WTC11 (cell line): ENCODE measurements at regions not wholly inside any gene's neighbourhood (a gene's known extent, or its start where the extent isn't known, plus 50 kb on each side); places are given as distances from the start of the nearest gene placed in this dataset.
A peak's percentile ranks its signal among the peaks of the same experiment; 100 is the strongest.

Experiments
- ATAC-seq: fragments of 200-7000 bp; cut with Tn5 transposase; 2 replicates; pipeline ENCODE4 v1.10.0; 2021; ENCODE audit warnings: mild to moderate bottlenecking, moderate library complexity
- CTCF ChIA-PET: fragments of 300-600 bp; sonication (Branson Sonifier 250); formaldehyde crosslinking; loops from one replicate; lab custom pipeline; 2021; ENCODE audit warnings: antibody characterized with exemption; lab: Charles Lee
- POLR2A ChIA-PET: fragments of 350-600 bp; sonication (Branson Sonifier 250); formaldehyde crosslinking; loops from one replicate; lab custom pipeline; 2021; ENCODE audit warnings: antibody characterized with exemption; lab: Charles Lee
- DNase-seq: peaks from one replicate; pipeline ENCODE4 v3.0.0; 2021; ENCODE audit warnings: low spot score
- H3K27ac Mint-ChIP-seq: 2 replicates; pipeline ENCODE4 v1.8.0; 2021; ENCODE audit warnings: mixed read lengths
- H3K27me3 Mint-ChIP-seq: 2 replicates; pipeline ENCODE4 v1.8.0; 2021; ENCODE audit warnings: low read depth, mild to moderate bottlenecking, moderate library complexity, mixed read lengths
- H3K36me3 Mint-ChIP-seq: 2 replicates; pipeline ENCODE4 v1.8.0; 2021; ENCODE audit warnings: mixed read lengths
- H3K4me1 Mint-ChIP-seq: 2 replicates; pipeline ENCODE4 v1.8.0; 2022; ENCODE audit warnings: mixed read lengths
- H3K4me3 Mint-ChIP-seq: 2 replicates; pipeline ENCODE4 v1.8.0; 2021; ENCODE audit warnings: mild to moderate bottlenecking, moderate library complexity, mixed read lengths
- H3K9me3 Mint-ChIP-seq: 2 replicates; pipeline ENCODE4 v1.8.0; 2021; ENCODE audit warnings: mixed read lengths
- ATF1 ChIP-seq: sonication (generic); formaldehyde crosslinking; IDR thresholded peaks from 2 replicates; pipeline ENCODE4 v1.8.1; 2023; ENCODE audit warnings: mild to moderate bottlenecking, moderate library complexity, missing genetic modification reagents
- CBFB ChIP-seq: sonication (generic); formaldehyde crosslinking; IDR thresholded peaks from 2 replicates; pipeline ENCODE4 v1.8.1; 2022; ENCODE audit warnings: mild to moderate bottlenecking, low read depth, missing genetic modification reagents
- E2F1 ChIP-seq: sonication (generic); formaldehyde crosslinking; IDR thresholded peaks from 2 replicates; pipeline ENCODE4 v1.8.0; 2022; ENCODE audit warnings: mild to moderate bottlenecking, missing genetic modification reagents
- ELF4 ChIP-seq: sonication (generic); formaldehyde crosslinking; IDR thresholded peaks from 2 replicates; pipeline ENCODE4 v1.8.1; 2022; ENCODE audit warnings: low read depth, mild to moderate bottlenecking, moderate library complexity, missing genetic modification reagents
- FOXJ3 ChIP-seq: sonication (generic); formaldehyde crosslinking; IDR thresholded peaks from 2 replicates; pipeline ENCODE4 v1.9.0; 2021; ENCODE audit warnings: missing genetic modification reagents, mild to moderate bottlenecking, borderline replicate concordance
- GABPB1 ChIP-seq: sonication (generic); formaldehyde crosslinking; IDR thresholded peaks from 2 replicates; pipeline ENCODE4 v1.8.1; 2023; ENCODE audit warnings: mild to moderate bottlenecking, missing genetic modification reagents
- GRHL2 ChIP-seq: fragments of 250-450 bp; sonication (Bioruptor Pico); IDR thresholded peaks from 2 replicates; pipeline ENCODE4 v1.8.0; 2022; ENCODE audit warnings: mild to moderate bottlenecking, moderate library complexity; ENCODE audit not compliant: insufficient replicate concordance, severe bottlenecking
- GTF2I ChIP-seq: fragments of 250-450 bp; sonication (Bioruptor Pico); conservative IDR thresholded peaks from 2 replicates; pipeline ENCODE4 v1.4.0; 2021; ENCODE audit warnings: mild to moderate bottlenecking
- KAT7 ChIP-seq: sonication (generic); formaldehyde crosslinking; IDR thresholded peaks from 2 replicates; pipeline ENCODE4 v1.8.1; 2023; ENCODE audit warnings: missing genetic modification reagents, mild to moderate bottlenecking, borderline replicate concordance
- NFATC4 ChIP-seq: fragments of 250-450 bp; sonication (Bioruptor Pico); IDR thresholded peaks from 2 replicates; pipeline ENCODE4 v1.9.0; 2021; ENCODE audit warnings: mild to moderate bottlenecking
- OVOL2 ChIP-seq: fragments of 250-450 bp; sonication (Bioruptor Pico); IDR thresholded peaks from 2 replicates; pipeline ENCODE4 v1.9.0; 2021; ENCODE audit warnings: mild to moderate bottlenecking, borderline replicate concordance
- RORB ChIP-seq: fragments of 250-450 bp; sonication (Bioruptor Pico); IDR thresholded peaks from 2 replicates; pipeline ENCODE4 v1.9.0; 2021; ENCODE audit warnings: mild to moderate bottlenecking
- TEAD4 ChIP-seq: sonication (generic); formaldehyde crosslinking; IDR thresholded peaks from 2 replicates; pipeline ENCODE4 v1.8.0; 2022; ENCODE audit warnings: mild to moderate bottlenecking, missing genetic modification reagents
- ZNF138 ChIP-seq: sonication (generic); formaldehyde crosslinking; conservative IDR thresholded peaks from 2 replicates; pipeline ENCODE4 v1.8.1; 2022; ENCODE audit warnings: mild to moderate bottlenecking, moderate library complexity, missing genetic modification reagents
- ZNF532 ChIP-seq: fragments of 250-450 bp; sonication (Bioruptor Pico); IDR thresholded peaks from 2 replicates; pipeline ENCODE4 v1.9.0; 2021; ENCODE audit warnings: mild to moderate bottlenecking, borderline replicate concordance
- TF ChIP-seq, protein P1 (sequence below): sonication (generic); formaldehyde crosslinking; IDR thresholded peaks from 2 replicates; pipeline ENCODE4 v1.8.1; 2022; ENCODE audit warnings: mild to moderate bottlenecking, missing genetic modification reagents, moderate library complexity, borderline replicate concordance
- TF ChIP-seq, protein P2 (sequence below): sonication (generic); formaldehyde crosslinking; IDR thresholded peaks from 2 replicates; pipeline ENCODE4 v1.8.0; 2023; ENCODE audit warnings: missing genetic modification reagents, mild to moderate bottlenecking, borderline replicate concordance
- TF ChIP-seq, protein P3 (sequence below): sonication (generic); formaldehyde crosslinking; IDR thresholded peaks from 2 replicates; pipeline ENCODE4 v1.8.1; 2022; ENCODE audit warnings: low read depth, missing genetic modification reagents, borderline replicate concordance
- TF ChIP-seq, protein P4 (sequence below): sonication (generic); formaldehyde crosslinking; IDR thresholded peaks from 2 replicates; pipeline ENCODE4 v1.8.1; 2023; ENCODE audit warnings: mild to moderate bottlenecking, missing genetic modification reagents

DNA sequence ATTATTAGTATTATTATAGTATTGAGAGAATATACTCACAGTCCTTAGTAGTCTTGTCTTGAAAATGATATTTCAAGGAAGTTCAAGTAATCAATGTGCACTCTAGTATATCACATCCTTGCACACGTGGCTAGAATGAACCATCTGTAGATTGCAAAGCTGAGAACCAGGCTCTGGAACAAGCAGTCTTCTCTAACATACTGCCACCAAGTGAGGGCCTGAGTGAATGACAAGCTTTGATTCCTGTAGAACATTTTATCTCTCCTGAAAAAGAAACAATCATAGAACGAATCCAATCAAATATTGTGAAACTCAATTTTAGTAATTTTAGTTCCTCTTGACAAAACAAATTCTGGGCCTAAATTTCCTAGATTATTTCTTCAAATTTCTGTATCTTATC is 55.3 kb upstream of the SULT1C3 start:
- Mint-ChIP-seq H3K36me3 (no peaks in the 10 kb centered on the region), H3K4me3 (no peak overlapping the region), H3K27ac (no peak overlapping the region), H3K4me1 (no peaks in the 10 kb centered on the region), H3K27me3 (no peaks in the 10 kb centered on the region; the same call in 1 of the 2 replicates), H3K9me3 (no peaks in the 10 kb centered on the region)
- DNase-seq (no peak), ATAC-seq (peak; percentile 48; the same call in 1 of the 2 replicates)
- CTCF ChIA-PET: interaction anchor here (0.6 to 2.5 kb wide), 14 partner anchors 9 to 968 kb away, joined by 3 to 39 read pairs (median 4); partner anchors contain the start of gene SLC5A7
- POLR2A ChIA-PET: no interaction called here
- TF ChIP-seq ZNF532 (CRISPR knock-in tag) (no peak), ATF1 (CRISPR knock-in tag) (no peak), ZNF138 (CRISPR knock-in tag) (no peak), GRHL2 (CRISPR knock-in tag) (no peak), KAT7 (CRISPR knock-in tag) (no peak), E2F1 (CRISPR knock-in tag) (no peak), GABPB1 (CRISPR knock-in tag) (no peak), ELF4 (CRISPR knock-in tag) (no peak), RORB (no peak), CBFB (no peak), GTF2I (CRISPR knock-in tag) (no peak), OVOL2 (CRISPR knock-in tag) (no peak), TEAD4 (CRISPR knock-in tag) (no peak), NFATC4 (CRISPR knock-in tag) (no peak), FOXJ3 (CRISPR knock-in tag) (no peak)
- TF ChIP-seq, protein P1, sequence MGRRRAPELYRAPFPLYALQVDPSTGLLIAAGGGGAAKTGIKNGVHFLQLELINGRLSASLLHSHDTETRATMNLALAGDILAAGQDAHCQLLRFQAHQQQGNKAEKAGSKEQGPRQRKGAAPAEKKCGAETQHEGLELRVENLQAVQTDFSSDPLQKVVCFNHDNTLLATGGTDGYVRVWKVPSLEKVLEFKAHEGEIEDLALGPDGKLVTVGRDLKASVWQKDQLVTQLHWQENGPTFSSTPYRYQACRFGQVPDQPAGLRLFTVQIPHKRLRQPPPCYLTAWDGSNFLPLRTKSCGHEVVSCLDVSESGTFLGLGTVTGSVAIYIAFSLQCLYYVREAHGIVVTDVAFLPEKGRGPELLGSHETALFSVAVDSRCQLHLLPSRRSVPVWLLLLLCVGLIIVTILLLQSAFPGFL (CRISPR knock-in tag): no peak
- TF ChIP-seq, protein P2, sequence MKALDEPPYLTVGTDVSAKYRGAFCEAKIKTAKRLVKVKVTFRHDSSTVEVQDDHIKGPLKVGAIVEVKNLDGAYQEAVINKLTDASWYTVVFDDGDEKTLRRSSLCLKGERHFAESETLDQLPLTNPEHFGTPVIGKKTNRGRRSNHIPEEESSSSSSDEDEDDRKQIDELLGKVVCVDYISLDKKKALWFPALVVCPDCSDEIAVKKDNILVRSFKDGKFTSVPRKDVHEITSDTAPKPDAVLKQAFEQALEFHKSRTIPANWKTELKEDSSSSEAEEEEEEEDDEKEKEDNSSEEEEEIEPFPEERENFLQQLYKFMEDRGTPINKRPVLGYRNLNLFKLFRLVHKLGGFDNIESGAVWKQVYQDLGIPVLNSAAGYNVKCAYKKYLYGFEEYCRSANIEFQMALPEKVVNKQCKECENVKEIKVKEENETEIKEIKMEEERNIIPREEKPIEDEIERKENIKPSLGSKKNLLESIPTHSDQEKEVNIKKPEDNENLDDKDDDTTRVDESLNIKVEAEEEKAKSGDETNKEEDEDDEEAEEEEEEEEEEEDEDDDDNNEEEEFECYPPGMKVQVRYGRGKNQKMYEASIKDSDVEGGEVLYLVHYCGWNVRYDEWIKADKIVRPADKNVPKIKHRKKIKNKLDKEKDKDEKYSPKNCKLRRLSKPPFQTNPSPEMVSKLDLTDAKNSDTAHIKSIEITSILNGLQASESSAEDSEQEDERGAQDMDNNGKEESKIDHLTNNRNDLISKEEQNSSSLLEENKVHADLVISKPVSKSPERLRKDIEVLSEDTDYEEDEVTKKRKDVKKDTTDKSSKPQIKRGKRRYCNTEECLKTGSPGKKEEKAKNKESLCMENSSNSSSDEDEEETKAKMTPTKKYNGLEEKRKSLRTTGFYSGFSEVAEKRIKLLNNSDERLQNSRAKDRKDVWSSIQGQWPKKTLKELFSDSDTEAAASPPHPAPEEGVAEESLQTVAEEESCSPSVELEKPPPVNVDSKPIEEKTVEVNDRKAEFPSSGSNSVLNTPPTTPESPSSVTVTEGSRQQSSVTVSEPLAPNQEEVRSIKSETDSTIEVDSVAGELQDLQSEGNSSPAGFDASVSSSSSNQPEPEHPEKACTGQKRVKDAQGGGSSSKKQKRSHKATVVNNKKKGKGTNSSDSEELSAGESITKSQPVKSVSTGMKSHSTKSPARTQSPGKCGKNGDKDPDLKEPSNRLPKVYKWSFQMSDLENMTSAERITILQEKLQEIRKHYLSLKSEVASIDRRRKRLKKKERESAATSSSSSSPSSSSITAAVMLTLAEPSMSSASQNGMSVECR (CRISPR knock-in tag): no peak
- TF ChIP-seq, protein P3, sequence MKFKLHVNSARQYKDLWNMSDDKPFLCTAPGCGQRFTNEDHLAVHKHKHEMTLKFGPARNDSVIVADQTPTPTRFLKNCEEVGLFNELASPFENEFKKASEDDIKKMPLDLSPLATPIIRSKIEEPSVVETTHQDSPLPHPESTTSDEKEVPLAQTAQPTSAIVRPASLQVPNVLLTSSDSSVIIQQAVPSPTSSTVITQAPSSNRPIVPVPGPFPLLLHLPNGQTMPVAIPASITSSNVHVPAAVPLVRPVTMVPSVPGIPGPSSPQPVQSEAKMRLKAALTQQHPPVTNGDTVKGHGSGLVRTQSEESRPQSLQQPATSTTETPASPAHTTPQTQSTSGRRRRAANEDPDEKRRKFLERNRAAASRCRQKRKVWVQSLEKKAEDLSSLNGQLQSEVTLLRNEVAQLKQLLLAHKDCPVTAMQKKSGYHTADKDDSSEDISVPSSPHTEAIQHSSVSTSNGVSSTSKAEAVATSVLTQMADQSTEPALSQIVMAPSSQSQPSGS (CRISPR knock-in tag): no peak
- TF ChIP-seq, protein P4, sequence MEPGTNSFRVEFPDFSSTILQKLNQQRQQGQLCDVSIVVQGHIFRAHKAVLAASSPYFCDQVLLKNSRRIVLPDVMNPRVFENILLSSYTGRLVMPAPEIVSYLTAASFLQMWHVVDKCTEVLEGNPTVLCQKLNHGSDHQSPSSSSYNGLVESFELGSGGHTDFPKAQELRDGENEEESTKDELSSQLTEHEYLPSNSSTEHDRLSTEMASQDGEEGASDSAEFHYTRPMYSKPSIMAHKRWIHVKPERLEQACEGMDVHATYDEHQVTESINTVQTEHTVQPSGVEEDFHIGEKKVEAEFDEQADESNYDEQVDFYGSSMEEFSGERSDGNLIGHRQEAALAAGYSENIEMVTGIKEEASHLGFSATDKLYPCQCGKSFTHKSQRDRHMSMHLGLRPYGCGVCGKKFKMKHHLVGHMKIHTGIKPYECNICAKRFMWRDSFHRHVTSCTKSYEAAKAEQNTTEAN (CRISPR knock-in tag): no peak
